GM12878 (cell line): ENCODE measurements at regions not wholly inside any gene's neighbourhood (a gene's known extent, or its start where the extent isn't known, plus 50 kb on each side); places are given as distances from the start of the nearest gene placed in this dataset.

ENCODE experiments used
- ATAC-seq: fragments of 200-7000 bp; cut with Tn5 transposase; 3 replicates; pipeline ENCODE4 v1.9.1; 2020; ENCODE audit warnings: mild to moderate bottlenecking, moderate library complexity
- BruUV-seq: library from RNA; stranded (reverse); fragments of 400-500 nt; replicated peaks from 2 replicates; lab custom pipeline; 2021; lab: Mats Ljungman, UMichigan
- CTCF ChIA-PET: fragments of 300-600 bp; sonication (Branson Sonifier 250); formaldehyde crosslinking; extraction: SDS; loops from one replicate; lab custom pipeline; 2021; ENCODE audit warnings: inconsistent platforms; lab: Yijun Ruan, JAX
- POLR2A ChIA-PET: fragments of 350-600 bp; formaldehyde crosslinking; extraction: SDS; loops from one replicate; lab custom pipeline; 2021; ENCODE audit warnings: inconsistent platforms; lab: Charles Lee
- RAD21 ChIA-PET: fragments of 300-600 bp; sonication (Branson Sonifier 250); formaldehyde crosslinking; loops from one replicate; lab custom pipeline; 2023; ENCODE audit warnings: antibody characterized with exemption; ENCODE audit not compliant: unreplicated experiment; lab: Charles Lee
- SMC1A ChIA-PET: fragments of 300-600 bp; sonication (Branson Sonifier 250); formaldehyde crosslinking; loops from one replicate; lab custom pipeline; 2023; ENCODE audit not compliant: unreplicated experiment, uncharacterized antibody; lab: Charles Lee
- DNase-seq: peaks from one replicate; pipeline ENCODE4 v3.0.0-alpha.2; 2011; ENCODE audit warnings: low read depth, low spot score
- FAIRE-seq: peaks from 3 replicates; lab custom pipeline; 2011; peaks lifted over from hg19 to GRCh38; lab: Jason Lieb, UNC
- H2AFZ ChIP-seq: 2 replicates; pipeline ENCODE4 v1.6.0; 2011; ENCODE audit warnings: low read depth, low read length, control low read depth; ENCODE audit not compliant: control insufficient read depth
- H3K27ac ChIP-seq: 2 replicates; pipeline ENCODE4 v1.5.1; 2011; ENCODE audit warnings: control low read depth; ENCODE audit not compliant: control insufficient read depth, insufficient read depth
- H3K27me3 ChIP-seq, 2 experiments: replicated peaks in 1 of 2; 2 replicates each; pipeline versions ENCODE4 v1.6.0 to v1.6.1; 2011; ENCODE audit warnings: low read length in 1 of 2; ENCODE audit not compliant: control insufficient read depth in 2 of 2, insufficient read depth in 2 of 2
- H3K36me3 ChIP-seq, 2 experiments: 2 replicates each; pipeline ENCODE4 v1.5.1; 2011; ENCODE audit warnings: low read length in 1 of 2; ENCODE audit not compliant: control insufficient read depth in 2 of 2, insufficient read depth in 2 of 2
- H3K4me1 ChIP-seq: 2 replicates; pipeline ENCODE4 v1.6.1; 2011; ENCODE audit warnings: mild to moderate bottlenecking, low read length, moderate library complexity, mixed read lengths; ENCODE audit not compliant: control insufficient read depth, insufficient read depth
- H3K4me2 ChIP-seq: 2 replicates; pipeline ENCODE4 v1.6.0; 2011; ENCODE audit warnings: control low read depth; ENCODE audit not compliant: control insufficient read depth, insufficient read depth
- H3K4me3 ChIP-seq: fragments of 200-600 bp; sonication (generic); 2 replicates; pipeline ENCODE4 v1.5.1; 2016
- H3K79me2 ChIP-seq: 2 replicates; pipeline ENCODE4 v1.6.0; 2011; ENCODE audit warnings: low read length; ENCODE audit not compliant: control insufficient read depth, insufficient read depth
- H3K9ac ChIP-seq: 2 replicates; pipeline ENCODE4 v1.8.0; 2011; ENCODE audit warnings: low read length, control low read depth, mixed read lengths; ENCODE audit not compliant: control insufficient read depth, insufficient read depth
- H3K9me3 ChIP-seq: replicated peaks from 3 replicates; pipeline ENCODE4 v1.5.1; 2011; ENCODE audit warnings: mild to moderate bottlenecking, low read length; ENCODE audit not compliant: control insufficient read depth, insufficient read depth
- H4K20me1 ChIP-seq: 2 replicates; pipeline ENCODE4 v1.6.0; 2011; ENCODE audit not compliant: control insufficient read depth, insufficient read depth
- CUX1 ChIP-seq: IDR thresholded peaks from 2 replicates; pipeline ENCODE4 v1.6.1; 2012; ENCODE audit warnings: improper control_type of control experiment, low read depth, low read length; ENCODE audit not compliant: insufficient replicate concordance
- IKZF1 ChIP-seq: fragments of 450-650 bp; conservative IDR thresholded peaks from 2 replicates; pipeline ENCODE4 v1.6.1; 2017; ENCODE audit warnings: antibody characterized with exemption, mild to moderate bottlenecking
- RAD51 ChIP-seq: fragments of 450-650 bp; IDR thresholded peaks from 2 replicates; pipeline ENCODE4 v1.6.1; 2016; ENCODE audit warnings: moderate library complexity, mild to moderate bottlenecking, inconsistent platforms
- SMARCA5 ChIP-seq: fragments of 450-650 bp; IDR thresholded peaks from 2 replicates; pipeline ENCODE4 v1.6.1; 2017; ENCODE audit warnings: mild to moderate bottlenecking
- SREBF1 ChIP-seq: IDR thresholded peaks from 2 replicates; pipeline ENCODE4 v1.6.1; 2012; ENCODE audit warnings: mild to moderate bottlenecking, low read length
- STAT1 ChIP-seq: fragments of 450-650 bp; conservative IDR thresholded peaks from 2 replicates; pipeline ENCODE4 v1.6.1; 2014; ENCODE audit warnings: antibody characterized with exemption, mild to moderate bottlenecking
- STAT3 ChIP-seq: IDR thresholded peaks from 2 replicates; pipeline ENCODE4 v1.6.1; 2011; ENCODE audit warnings: low read depth, low read length, improper control_type of control experiment
- TBL1XR1 ChIP-seq: IDR thresholded peaks from 2 replicates; pipeline ENCODE4 v1.6.1; 2012; ENCODE audit warnings: low read depth, low read length, improper control_type of control experiment
- WGBS: methylation state at CpG from one replicate; pipeline ENCODE4 v1.1.6; 2016; ENCODE audit warnings: low lambda C conversion rate; ENCODE audit not compliant: insufficient replicate concordance, insufficient coverage; ENCODE audit errors: missing lambda C conversion rate; 5-methylcytosine and 5-hydroxymethylcytosine counted together
- in situ Hi-C: fragments of 300-500 bp; cut with MboI; formaldehyde crosslinking; loops from 9 replicates; pipeline ENCODE4 v1.14.3; 2018; ENCODE audit warnings: mixed read lengths
- intact Hi-C: fragments of 100-400 bp; cut with micrococcal nuclease; formaldehyde crosslinking; loops from one replicate; pipeline ENCODE4 v1.14.2; 2022; ENCODE audit not compliant: unreplicated experiment
- TF ChIP-seq, protein P1 (sequence below): IDR thresholded peaks from 2 replicates; pipeline ENCODE4 v1.6.1; 2012; ENCODE audit warnings: low read depth, low read length, improper control_type of control experiment

DNA sequence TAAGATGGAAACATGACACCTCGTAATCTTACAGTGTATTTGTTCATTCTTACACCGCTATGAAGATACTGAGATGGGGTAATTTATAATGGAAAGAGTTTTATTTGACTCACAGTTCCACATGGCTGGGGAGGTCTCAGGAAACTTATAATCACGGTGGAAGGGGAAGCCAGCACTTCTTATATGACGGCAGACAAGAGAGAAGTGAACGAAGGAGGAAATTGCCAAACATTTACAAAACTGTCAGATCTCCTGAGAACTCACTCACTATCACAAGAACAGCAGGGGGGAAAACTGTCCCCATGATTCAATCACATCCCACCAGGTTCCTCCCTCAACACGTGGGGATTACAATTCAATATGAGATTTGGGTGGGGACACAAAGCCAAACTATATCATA is 282.3 kb downstream of the HGF start:
- no peak for ATAC-seq
- in situ Hi-C loops (loop anchor here (10.0 to 25.0 kb wide), 2 partner anchors 750 to 1087 kb away; no protein-coding TSS in a partner anchor), intact Hi-C loops (no loop called here)
- Histone ChIP-seq H3K36me3 (no peaks in the 10 kb centered on the region), H3K9me3 (no peaks in the 10 kb centered on the region), H3K9ac (no peak overlapping the region), H2AFZ (no peak overlapping the region), H3K4me1 (no peaks in the 10 kb centered on the region), H3K27ac (no peak overlapping the region), H3K27me3 (no peaks in the 10 kb centered on the region), H4K20me1 (no peaks in the 10 kb centered on the region), H3K79me2 (no peaks in the 10 kb centered on the region), H3K4me3 (no peak overlapping the region), H3K4me2 (no peak overlapping the region)
- no TSS peak for BruUV-seq
- FAIRE-seq = no peak
- TF ChIP-seq RAD51 (no peak), SREBF1 (no peak), SMARCA5 (no peak), IKZF1 (no peak), STAT1 (no peak), STAT3 (no peak), CUX1 (no peak), TBL1XR1 (no peak)
- TF ChIP-seq, protein P1, sequence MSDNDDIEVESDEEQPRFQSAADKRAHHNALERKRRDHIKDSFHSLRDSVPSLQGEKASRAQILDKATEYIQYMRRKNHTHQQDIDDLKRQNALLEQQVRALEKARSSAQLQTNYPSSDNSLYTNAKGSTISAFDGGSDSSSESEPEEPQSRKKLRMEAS = no peak
- WGBS = 36% methylated on average over 6 of the region's 6 CpGs
- CTCF ChIA-PET = interaction anchor here (2.8 kb wide), 1 partner anchor 13 kb away, joined by 13 read pairs; no protein-coding TSS in a partner anchor
- SMC1A ChIA-PET = interaction anchor here (0.9 to 1.2 kb wide), 2 partner anchors 8 to 10 kb away, joined by 3 read pairs; no protein-coding TSS in a partner anchor
- RAD21 ChIA-PET = interaction anchor here (1.8 kb wide), 1 partner anchor 13 kb away, joined by 8 read pairs; no protein-coding TSS in a partner anchor
- no peak for DNase-seq
- POLR2A ChIA-PET = no interaction called here
